Endothelial cell (in vitro differentiated cells): ENCODE measurements at regions not wholly inside any gene's neighbourhood (a gene's known extent, or its start where the extent isn't known, plus 50 kb on each side); places are given as distances from the start of the nearest gene placed in this dataset.

ENCODE experiments used
- DNase-seq: peaks from one replicate; pipeline ENCODE4 v3.0.0; 2021; ENCODE audit warnings: low spot score
- H3K27ac Mint-ChIP-seq: one replicate; pipeline ENCODE4 v1.8.0; 2021; ENCODE audit warnings: mixed read lengths, inconsistent platforms; ENCODE audit not compliant: unreplicated experiment
- H3K27me3 Mint-ChIP-seq: one replicate; pipeline ENCODE4 v1.8.0; 2021; ENCODE audit warnings: mild to moderate bottlenecking, moderate library complexity, mixed read lengths, inconsistent platforms; ENCODE audit not compliant: unreplicated experiment
- H3K36me3 Mint-ChIP-seq: one replicate; pipeline ENCODE4 v1.8.0; 2021; ENCODE audit warnings: mild to moderate bottlenecking, low read depth, mixed read lengths, inconsistent platforms; ENCODE audit not compliant: unreplicated experiment
- H3K4me1 Mint-ChIP-seq: one replicate; pipeline ENCODE4 v1.8.0; 2021; ENCODE audit warnings: mild to moderate bottlenecking, mixed read lengths, inconsistent platforms; ENCODE audit not compliant: unreplicated experiment
- H3K4me3 Mint-ChIP-seq: one replicate; pipeline ENCODE4 v1.8.0; 2021; ENCODE audit warnings: mild to moderate bottlenecking, mixed read lengths, inconsistent platforms; ENCODE audit not compliant: unreplicated experiment
- H3K9me3 Mint-ChIP-seq: one replicate; pipeline ENCODE4 v1.8.0; 2021; ENCODE audit warnings: mixed read lengths, inconsistent platforms; ENCODE audit not compliant: unreplicated experiment
- TF ChIP-seq, protein P1 (sequence below): fragments of 200-600 bp; sonication (generic); IDR thresholded peaks from one replicate; pipeline ENCODE4 v1.5.0; 2021; ENCODE audit warnings: antibody characterized with exemption; ENCODE audit not compliant: unreplicated experiment

DNA sequence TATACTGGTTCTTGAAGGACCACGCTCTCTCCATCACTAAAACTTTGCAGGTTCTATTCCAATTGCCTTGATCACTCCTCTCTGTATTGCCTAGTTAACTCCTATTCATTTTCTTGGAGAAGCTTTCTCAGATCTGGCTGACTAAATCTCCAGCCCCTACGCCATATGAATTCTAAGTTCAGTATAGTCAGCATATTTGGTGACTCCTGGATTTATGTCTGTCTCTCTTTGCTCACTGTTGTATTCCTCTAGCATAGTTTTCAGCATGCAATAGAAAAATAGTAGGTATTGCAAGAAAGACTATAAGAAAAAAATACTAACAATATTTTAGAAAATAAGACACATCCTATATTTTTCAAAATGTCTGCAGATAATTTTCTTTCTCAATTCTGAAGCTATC is 579.7 kb downstream of the CDH11 start:
- H3K4me3 Mint-ChIP-seq, result no peak overlapping the region
- H3K4me1 Mint-ChIP-seq, result no peaks in the 10 kb centered on the region
- H3K27ac Mint-ChIP-seq, result no peak overlapping the region
- H3K9me3 Mint-ChIP-seq, result no peaks in the 10 kb centered on the region
- TF ChIP-seq, protein P1, sequence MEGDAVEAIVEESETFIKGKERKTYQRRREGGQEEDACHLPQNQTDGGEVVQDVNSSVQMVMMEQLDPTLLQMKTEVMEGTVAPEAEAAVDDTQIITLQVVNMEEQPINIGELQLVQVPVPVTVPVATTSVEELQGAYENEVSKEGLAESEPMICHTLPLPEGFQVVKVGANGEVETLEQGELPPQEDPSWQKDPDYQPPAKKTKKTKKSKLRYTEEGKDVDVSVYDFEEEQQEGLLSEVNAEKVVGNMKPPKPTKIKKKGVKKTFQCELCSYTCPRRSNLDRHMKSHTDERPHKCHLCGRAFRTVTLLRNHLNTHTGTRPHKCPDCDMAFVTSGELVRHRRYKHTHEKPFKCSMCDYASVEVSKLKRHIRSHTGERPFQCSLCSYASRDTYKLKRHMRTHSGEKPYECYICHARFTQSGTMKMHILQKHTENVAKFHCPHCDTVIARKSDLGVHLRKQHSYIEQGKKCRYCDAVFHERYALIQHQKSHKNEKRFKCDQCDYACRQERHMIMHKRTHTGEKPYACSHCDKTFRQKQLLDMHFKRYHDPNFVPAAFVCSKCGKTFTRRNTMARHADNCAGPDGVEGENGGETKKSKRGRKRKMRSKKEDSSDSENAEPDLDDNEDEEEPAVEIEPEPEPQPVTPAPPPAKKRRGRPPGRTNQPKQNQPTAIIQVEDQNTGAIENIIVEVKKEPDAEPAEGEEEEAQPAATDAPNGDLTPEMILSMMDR, result no peak
- H3K36me3 Mint-ChIP-seq, result no peaks in the 10 kb centered on the region
- DNase-seq, result no peak
- peaks cover 4% of the 10 kb centered on the region for H3K27me3 Mint-ChIP-seq

DNA sequence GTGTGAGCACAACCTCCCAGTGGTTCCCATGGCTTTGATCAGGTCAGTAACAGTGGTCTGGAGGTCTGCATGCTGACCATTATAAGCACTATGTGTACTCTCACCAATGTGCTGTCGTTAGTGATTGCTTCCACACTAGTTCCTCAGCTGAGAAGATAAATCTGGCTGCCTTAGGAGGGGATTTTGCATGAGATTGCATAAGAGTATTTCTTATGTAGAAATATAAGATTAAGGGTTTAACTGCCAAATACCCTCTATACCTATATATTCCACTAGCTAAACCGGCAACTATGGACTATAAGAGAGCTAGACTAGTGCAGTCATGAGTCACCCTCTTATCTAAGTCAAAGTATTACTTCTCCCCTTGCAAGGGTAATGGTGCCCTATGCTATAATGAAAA is 580.2 kb downstream of the CDH11 start:
- Mint-ChIP-seq H3K27me3 (peaks cover 4% of the 10 kb centered on the region), H3K4me3 (no peak overlapping the region), H3K27ac (no peak overlapping the region), H3K4me1 (no peaks in the 10 kb centered on the region), H3K36me3 (no peaks in the 10 kb centered on the region), H3K9me3 (no peaks in the 10 kb centered on the region)
- DNase-seq, result no peak
- TF ChIP-seq, protein P1, result no peak

GRCh38 chr16:64540434-64540833 is 581.4 kb downstream of the CDH11 start:
- TF ChIP-seq, protein P1, result no peak
- H3K27me3 Mint-ChIP-seq, result peaks cover 3% of the 10 kb centered on the region

DNA sequence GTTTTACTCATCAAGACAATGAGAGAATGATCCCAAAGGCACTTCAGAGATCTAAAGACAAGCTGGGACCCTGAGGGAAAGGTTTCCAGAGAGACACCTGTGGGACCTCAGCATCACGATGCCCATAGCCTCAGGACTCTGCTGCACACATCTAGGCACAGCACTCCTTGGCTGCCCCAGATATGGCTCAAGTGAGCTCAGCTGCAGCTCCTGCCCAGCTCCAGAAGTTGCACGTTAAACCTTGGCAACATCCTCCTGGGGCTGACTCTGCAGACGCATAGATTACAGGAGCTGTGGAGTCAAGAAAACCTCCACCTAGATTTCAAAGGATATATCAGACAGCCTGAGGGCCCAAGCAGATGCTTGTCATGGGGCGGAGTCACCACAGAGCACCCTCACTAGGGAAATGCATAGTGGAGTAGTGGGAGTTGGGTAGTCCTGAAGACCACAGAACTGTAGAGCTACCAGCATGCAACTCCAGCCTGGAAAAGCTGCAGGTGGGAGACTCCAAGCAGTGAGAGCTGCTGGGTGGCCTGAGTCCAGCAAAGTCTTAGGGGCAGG is 582.0 kb downstream of the CDH11 start:
- H3K4me3 Mint-ChIP-seq, result no peak overlapping the region
- no peaks in the 10 kb centered on the region for H3K36me3 Mint-ChIP-seq
- H3K4me1 Mint-ChIP-seq, result no peaks in the 10 kb centered on the region
- H3K9me3 Mint-ChIP-seq, result no peaks in the 10 kb centered on the region
- TF ChIP-seq, protein P1, result no peak
- peaks cover 5% of the 10 kb centered on the region for H3K27me3 Mint-ChIP-seq
- no peak for DNase-seq
- no peak overlapping the region for H3K27ac Mint-ChIP-seq

More at GRCh38 chr16:64540434-64540833, 581.4 kb downstream of the CDH11 start:
- no peaks in the 10 kb centered on the region for H3K4me1 Mint-ChIP-seq
- no peaks in the 10 kb centered on the region for H3K9me3 Mint-ChIP-seq
- H3K27ac Mint-ChIP-seq, result no peak overlapping the region
- DNase-seq, result no peak
- no peaks in the 10 kb centered on the region for H3K36me3 Mint-ChIP-seq
- no peak overlapping the region for H3K4me3 Mint-ChIP-seq

GRCh38 chr16:64534180-64534780 is 587.6 kb downstream of the CDH11 start:
- H3K9me3 Mint-ChIP-seq, result no peaks in the 10 kb centered on the region
- DNase-seq, result no peak
- H3K27ac Mint-ChIP-seq, result no peak overlapping the region
- no peak overlapping the region for H3K4me3 Mint-ChIP-seq
- H3K4me1 Mint-ChIP-seq, result peaks cover 3% of the 10 kb centered on the region
- no peaks in the 10 kb centered on the region for H3K36me3 Mint-ChIP-seq
- TF ChIP-seq, protein P1, result no peak
- H3K27me3 Mint-ChIP-seq, result peaks cover 7% of the 10 kb centered on the region
